ENCODE measurements at regions not wholly inside any gene's neighbourhood (a gene's known extent, or its start where the extent isn't known, plus 50 kb on each side); places are given as distances from the start of the nearest gene placed in this dataset.
A peak's percentile ranks its signal among the peaks of the same experiment; 100 is the strongest.

- H3K27me3 ChIP-seq (ENCODE audit: low read depth, low read length): no peaks in the 10 kb centered on the region
- no peaks in the 10 kb centered on the region for H3K36me3 ChIP-seq (replicated peaks; ENCODE audit: low read depth, low read length)
- no peaks in the 10 kb centered on the region for H4K20me1 ChIP-seq (ENCODE audit: insufficient read depth, low read length)
- H3K4me1 ChIP-seq (ENCODE audit: low read length): peaks cover 6% of the 10 kb centered on the region
- H3K9me3 ChIP-seq (ENCODE audit: insufficient read depth, low read length): no peaks in the 10 kb centered on the region
- H3K4me2 ChIP-seq (ENCODE audit: low read length): no peak overlapping the region
- H2AFZ ChIP-seq (ENCODE audit: low read depth, low read length): no peak overlapping the region
- TF ChIP-seq CTCF (IDR thresholded peaks at IDR 0.05; ENCODE audit: low read depth, low read length): no peak
- H3K27ac ChIP-seq (ENCODE audit: low read length): no peak overlapping the region
- no peak overlapping the region for H3K4me3 ChIP-seq (ENCODE audit: low read length)
- no peak overlapping the region for H3K9ac ChIP-seq (ENCODE audit: low read length)
- no peaks in the 10 kb centered on the region for H3K79me2 ChIP-seq (ENCODE audit: low read length)
Measured at GRCh38 chr1:86649618-86650017, 54.8 kb upstream of the SH3GLB1 start.

GRCh38 chr1:86650065-86650464 is 54.3 kb upstream of the SH3GLB1 start:
- H3K9me3 ChIP-seq (ENCODE audit: insufficient read depth, low read length): no peaks in the 10 kb centered on the region
- H4K20me1 ChIP-seq (ENCODE audit: insufficient read depth, low read length): no peaks in the 10 kb centered on the region
- TF ChIP-seq CTCF (IDR thresholded peaks at IDR 0.05; ENCODE audit: low read depth, low read length) (peak; percentile 22; the same call in 1 of the 2 replicates), EZH2phosphoT487 (IDR thresholded peaks at IDR 0.05; ENCODE audit: low read depth) (no peak)
- H3K4me2 ChIP-seq (ENCODE audit: low read length): no peak overlapping the region
- H3K79me2 ChIP-seq (ENCODE audit: low read length): no peaks in the 10 kb centered on the region
- no peaks in the 10 kb centered on the region for H3K36me3 ChIP-seq (replicated peaks; ENCODE audit: low read depth, low read length)
- H3K4me3 ChIP-seq (ENCODE audit: low read length): no peak overlapping the region
- no peaks in the 10 kb centered on the region for H3K27me3 ChIP-seq (ENCODE audit: low read depth, low read length)
- H2AFZ ChIP-seq (ENCODE audit: low read depth, low read length): no peak overlapping the region
- H3K27ac ChIP-seq (ENCODE audit: low read length): no peak overlapping the region
- peaks cover 6% of the 10 kb centered on the region for H3K4me1 ChIP-seq (ENCODE audit: low read length)
- H3K9ac ChIP-seq (ENCODE audit: low read length): no peak overlapping the region
